AG08396 (cell line): ENCODE measurements at regions not wholly inside any gene's neighbourhood (a gene's known extent, or its start where the extent isn't known, plus 50 kb on each side); places are given as distances from the start of the nearest gene placed in this dataset.

Experiments
- DNase-seq: peaks from one replicate; pipeline ENCODE4 v3.0.0; 2012; ENCODE audit warnings: low spot score, mixed read lengths

- DNase-seq = peak; percentile 64
Measured at GRCh38 chr18:22674272-22674671, 256.6 kb upstream of the CTAGE1 start.

- DNase-seq = no peak
Measured at GRCh38 chr18:22675006-22675405, 257.3 kb upstream of the CTAGE1 start.

- no peak for DNase-seq
Measured at GRCh38 chr18:22676423-22676822, 256.7 kb upstream of the RBBP8 start.

GRCh38 chr18:22678486-22678885 lies 254.6 kb upstream of the RBBP8 start:
- no peak for DNase-seq

- no peak for DNase-seq
Measured at GRCh38 chr18:22680944-22681343, 252.2 kb upstream of the RBBP8 start.

- no peak for DNase-seq
Measured at GRCh38 chr18:22681908-22682307, 251.2 kb upstream of the RBBP8 start.

DNA sequence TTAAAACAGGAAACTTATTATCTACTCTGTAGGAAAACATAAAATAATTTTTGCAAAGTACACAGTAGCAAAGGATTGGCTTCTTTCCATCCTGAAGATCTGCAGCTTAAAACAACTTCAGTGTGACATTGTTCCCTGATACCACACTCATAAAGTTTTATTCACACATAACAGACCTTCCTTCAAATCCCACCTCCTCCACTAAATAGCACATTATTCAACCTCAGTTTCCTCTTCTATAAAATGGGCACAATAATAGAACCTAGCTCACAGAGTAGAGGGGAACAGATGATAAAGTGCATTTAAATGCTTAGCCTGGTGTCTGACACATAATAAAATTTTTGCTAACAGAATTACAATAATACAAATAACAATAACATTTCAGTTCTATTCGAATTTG lies 250.4 kb upstream of the RBBP8 start:
- no peak for DNase-seq

GRCh38 chr18:22683196-22683676 lies 249.9 kb upstream of the RBBP8 start:
- DNase-seq = no peak

GRCh38 chr18:22683786-22684185 lies 249.3 kb upstream of the RBBP8 start:
- no peak for DNase-seq

- DNase-seq = no peak
Measured at GRCh38 chr18:22684268-22684667, 248.9 kb upstream of the RBBP8 start.

- DNase-seq = no peak
Measured at GRCh38 chr18:22685788-22686187, 247.3 kb upstream of the RBBP8 start.

DNA sequence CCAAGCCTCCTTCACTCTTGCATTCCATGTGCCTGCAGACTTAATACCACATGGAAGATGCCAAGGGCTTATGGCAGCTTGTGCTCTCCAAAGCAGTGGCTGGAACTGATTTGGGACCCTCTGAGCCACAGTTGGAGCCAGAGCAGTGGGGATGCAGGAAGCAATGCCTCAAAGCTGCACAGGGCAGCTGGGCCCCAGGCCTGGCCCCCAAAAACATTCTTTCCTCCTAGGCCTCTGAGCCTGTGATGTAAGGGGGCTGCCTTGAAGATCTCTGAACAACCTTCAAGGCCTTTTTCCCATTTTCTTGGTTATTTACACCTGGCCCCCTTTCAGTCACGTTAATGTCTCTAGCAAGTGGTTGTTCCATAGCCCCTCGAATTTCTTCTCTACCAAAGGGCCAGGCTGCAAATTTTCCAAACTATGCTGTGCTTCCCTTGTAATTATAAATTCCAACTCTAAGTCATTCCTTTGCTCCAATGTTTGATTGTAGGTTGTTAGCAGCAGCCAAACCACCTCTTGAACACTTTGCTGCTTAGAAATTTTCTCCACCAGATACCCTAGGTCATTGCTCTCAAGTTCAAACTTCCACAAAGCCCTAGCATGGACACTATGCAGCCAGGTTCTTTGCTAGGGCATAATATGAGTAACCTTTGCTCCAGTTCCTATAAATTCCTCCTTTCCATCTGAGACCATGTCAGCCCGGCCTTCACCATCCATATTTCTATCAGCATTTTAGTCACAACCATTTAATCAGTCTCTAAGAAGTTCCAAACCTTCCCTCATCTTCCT lies 245.0 kb upstream of the RBBP8 start:
- no peak for DNase-seq

DNA sequence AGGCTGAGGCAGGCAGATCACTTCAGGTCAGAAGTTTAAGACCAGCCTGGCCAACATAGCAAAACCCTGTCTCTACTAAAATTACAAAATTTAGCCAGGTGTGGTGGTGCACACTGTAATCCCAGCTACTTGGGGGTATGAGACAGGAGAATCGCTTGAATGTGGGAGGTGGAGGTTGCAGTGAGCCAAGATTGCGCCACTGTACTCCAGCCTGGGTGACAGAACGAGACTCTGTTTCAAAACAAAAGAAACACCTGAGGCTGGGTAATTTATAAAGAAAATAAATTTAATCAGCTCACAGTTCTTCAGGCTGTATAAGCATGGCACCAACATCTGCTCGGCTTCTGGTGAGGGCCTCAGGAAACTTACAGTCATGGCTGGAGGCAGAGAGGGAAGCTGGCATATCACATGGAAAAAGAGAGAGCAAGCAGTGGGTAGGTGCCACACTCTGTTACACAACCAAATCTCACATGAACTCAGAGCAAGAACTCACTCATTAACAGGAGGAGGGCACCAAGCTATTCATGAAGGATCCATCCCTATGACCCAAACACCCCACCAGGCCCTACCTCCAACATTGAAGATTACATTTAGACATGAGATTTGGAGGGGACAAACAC lies 244.1 kb upstream of the RBBP8 start:
- no peak for DNase-seq

- DNase-seq = no peak
Measured at GRCh38 chr18:22689712-22690111, 243.4 kb upstream of the RBBP8 start.

DNA sequence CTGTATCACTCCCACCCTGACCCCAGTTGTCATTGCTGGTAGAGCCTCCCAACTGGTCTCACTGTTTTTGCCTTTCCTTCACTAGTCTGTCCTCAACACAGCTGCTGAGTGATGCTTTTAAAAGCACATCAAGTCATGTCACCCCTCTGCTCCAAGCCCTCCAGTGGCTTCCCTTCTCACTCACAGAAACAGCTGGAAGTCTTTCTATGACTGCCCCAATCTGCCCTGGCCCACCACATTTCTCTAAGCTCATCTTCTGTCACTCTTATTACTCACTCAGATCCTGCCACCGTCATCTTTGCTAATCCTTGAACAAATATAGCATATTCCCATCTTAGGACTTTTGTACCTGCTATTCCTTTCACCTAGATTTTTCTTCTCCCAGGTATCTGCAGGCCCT lies 242.6 kb upstream of the RBBP8 start:
- DNase-seq = no peak

GRCh38 chr18:22691946-22692710 lies 241.0 kb upstream of the RBBP8 start:
- peak; percentile 25 for DNase-seq

DNA sequence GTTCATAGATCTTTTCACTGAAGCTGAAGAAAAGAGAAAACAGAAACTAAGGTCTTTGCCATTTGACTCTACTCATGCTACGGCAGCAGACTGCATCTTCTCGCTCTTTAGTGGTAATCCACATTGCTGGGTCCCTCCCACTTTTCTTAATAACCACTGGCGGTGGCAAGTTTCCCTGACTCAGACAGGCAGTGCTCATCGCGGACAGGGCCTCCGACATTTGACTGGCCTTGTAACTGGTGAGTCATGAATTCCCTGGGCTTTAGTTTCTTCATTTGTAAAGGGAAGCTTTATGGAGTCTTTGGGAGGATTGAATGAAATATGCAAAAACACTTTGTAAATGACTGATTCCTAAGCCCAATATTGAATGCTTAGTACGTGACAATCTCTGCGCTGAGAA lies 238.2 kb upstream of the RBBP8 start:
- peak; percentile 77 for DNase-seq

- no peak for DNase-seq
Measured at GRCh38 chr18:22695674-22696073, 237.5 kb upstream of the RBBP8 start.

DNA sequence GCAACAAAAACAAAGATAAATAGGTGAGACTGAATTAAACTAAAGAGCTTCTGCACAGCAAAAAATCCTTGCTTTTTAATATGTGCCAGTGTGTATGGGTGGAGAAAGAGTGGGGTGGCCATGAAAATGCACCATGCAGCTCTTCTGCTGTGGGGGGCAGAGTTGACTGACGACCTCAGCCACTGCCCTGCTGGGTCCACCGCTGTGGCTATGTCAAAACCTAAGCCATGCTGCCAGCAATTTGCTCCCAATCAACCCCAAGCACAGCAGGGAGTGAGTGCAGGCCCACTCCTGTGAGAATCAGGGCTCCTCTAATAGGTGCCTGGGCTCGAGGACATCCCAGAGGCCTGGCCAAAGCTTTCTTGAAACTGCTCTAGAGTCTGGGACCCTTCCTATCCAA lies 235.6 kb upstream of the RBBP8 start:
- DNase-seq = no peak

DNA sequence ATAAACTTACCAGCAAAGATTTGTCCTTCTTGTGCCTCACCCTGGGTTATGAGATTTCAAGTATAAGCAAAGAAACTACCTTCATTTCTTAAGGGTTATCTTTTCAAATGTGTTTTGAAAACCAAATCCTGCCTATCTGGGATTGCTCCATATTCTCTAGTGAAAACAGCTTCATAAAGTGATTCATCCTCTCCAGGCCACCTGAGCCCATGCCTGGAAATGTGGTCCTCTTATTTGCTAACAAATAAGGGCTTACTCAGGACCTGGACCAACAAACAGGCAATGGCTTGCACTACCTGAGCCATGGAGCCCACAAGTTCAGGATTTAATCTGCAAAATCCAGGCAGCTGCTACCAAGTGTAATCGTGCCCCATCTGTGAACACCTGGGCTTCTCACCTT lies 234.4 kb upstream of the RBBP8 start:
- DNase-seq = no peak

DNA sequence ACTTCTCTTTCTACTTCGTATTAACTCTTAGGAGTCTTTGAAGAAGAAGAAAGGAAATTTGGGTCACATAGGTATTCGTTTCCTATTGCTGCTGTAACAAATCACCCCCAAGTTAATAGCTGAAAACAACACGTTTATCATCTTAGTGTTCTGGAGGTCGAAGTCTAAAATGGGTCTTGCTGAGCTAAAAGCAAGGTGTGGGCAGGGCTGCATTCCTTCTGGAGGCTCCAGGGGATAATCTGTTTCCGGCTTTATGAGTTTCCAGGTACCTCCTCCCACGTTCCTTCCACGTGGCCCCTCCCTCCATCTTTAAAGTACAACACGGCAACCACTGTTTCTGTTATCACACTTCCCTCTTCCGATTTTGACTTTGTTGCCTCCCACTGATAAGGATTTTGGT lies 233.5 kb upstream of the RBBP8 start:
- DNase-seq = no peak

- DNase-seq = no peak
Measured at GRCh38 chr18:22700920-22701319, 232.2 kb upstream of the RBBP8 start.

DNA sequence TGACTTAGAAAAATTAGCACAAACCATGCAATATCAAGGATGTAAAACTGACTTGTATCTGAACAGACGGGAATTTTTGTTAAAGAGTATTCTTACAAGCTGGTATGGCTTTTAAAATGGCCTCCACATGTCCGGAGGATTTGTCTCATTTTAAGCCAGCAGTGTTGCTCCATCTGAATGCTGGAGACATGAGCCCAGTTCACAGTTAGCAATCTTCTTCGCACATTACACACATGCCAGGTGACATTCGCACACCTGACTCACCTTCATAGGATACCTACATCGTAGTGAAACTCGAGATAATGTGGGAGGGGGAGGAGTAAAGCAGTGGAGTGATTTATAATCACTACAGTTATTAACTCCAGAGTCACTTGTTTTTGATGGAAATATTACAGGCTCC lies 231.8 kb upstream of the RBBP8 start:
- no peak for DNase-seq
